Midbrain (tissue), 1 donor: ENCODE measurements at regions not wholly inside any gene's neighbourhood (a gene's known extent, or its start where the extent isn't known, plus 50 kb on each side); places are given as distances from the start of the nearest gene placed in this dataset.
"Not testable (repeated sequence)": the region's sequence is repeated elsewhere in the genome, so short reads cannot be mapped to it uniquely, and the experiment has no call there.

Experiments used
- DNase-seq: peaks from one replicate; lab custom pipeline; 2025; lab: John Stamatoyannopoulos, UW

GRCh38 chr3:87793337-87793877 lies 265.4 kb downstream of the CGGBP1 start:
- no peak for DNase-seq

- DNase-seq: no peak
These were observed 266.1 kb downstream of the CGGBP1 start, which contains the start of gene HTR1F for GRCh38 chr3:87792534-87793336. Gene HTR1F (plus strand): TSS chr3:87792706.

DNA sequence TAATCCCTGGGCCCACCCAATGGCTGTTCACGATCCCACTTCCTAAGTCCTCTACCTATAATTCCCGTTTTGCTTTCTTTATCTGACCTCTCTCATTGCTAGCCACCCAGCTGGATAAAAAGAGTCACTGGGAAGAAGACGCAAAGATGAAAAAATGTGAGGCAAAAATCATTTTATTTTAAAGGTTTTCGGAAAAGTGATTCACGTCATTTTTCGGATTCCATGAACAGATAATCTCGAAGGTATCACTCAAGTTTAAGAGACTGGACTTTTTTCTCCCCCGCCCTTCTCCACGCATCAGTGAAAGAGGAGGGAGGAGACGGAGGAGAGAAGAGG lies 266.6 kb downstream of the CGGBP1 start:
- no peak for DNase-seq

DNA sequence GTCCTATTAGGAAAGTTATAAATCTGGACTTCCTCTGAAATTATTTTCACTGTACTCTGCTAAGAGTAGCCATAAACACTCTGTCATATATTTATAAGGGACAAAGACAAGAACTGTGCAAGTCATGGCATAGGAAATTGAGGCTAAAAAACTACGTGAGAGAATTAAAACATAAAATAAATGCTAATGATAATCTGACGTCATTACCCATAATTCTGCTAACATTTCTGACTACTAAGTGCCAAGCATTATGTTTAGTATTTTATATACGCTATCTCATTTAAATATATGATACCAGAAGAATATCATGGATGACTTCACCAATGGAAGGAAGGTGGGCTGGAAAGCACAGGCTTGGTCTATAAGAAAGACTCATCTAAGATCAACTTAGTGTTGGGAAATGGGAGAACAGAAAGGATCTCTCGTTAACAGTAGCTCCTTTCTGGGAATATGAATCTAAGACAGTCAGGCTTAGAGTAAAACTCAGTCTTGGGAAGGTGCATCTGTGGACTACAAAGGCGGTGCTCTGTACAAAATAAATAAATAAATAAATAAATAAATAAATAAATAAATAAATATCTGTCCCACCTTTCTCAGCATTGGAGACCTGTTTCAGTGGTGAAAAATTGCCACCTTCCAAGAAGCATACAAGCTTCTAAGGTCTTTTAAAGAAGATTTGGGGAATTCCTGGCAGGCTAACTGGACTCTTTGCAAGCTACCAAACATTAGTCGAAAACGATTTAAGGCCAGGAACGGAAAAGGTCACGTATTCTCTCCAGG lies 267.4 kb downstream of the CGGBP1 start:
- DNase-seq: no peak

DNA sequence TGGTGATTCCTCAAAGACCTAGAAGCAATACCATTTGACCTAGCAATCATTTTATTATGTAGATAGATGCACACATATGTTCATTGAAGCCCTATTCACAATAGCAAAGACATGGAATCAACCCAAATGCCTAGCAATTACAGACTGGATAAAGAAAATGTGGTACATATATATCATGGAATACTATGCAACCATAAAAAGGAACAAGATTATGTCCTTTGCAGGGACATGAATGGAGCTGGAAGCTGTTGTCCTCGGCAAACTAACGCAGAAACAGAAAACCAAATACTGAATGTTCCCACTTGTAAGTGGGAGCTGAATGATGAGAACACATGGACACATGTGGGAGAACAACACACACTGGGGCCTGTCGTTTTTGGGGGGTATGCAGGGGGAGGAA lies 269.8 kb downstream of the CGGBP1 start:
- not testable (repeated sequence) for DNase-seq

DNA sequence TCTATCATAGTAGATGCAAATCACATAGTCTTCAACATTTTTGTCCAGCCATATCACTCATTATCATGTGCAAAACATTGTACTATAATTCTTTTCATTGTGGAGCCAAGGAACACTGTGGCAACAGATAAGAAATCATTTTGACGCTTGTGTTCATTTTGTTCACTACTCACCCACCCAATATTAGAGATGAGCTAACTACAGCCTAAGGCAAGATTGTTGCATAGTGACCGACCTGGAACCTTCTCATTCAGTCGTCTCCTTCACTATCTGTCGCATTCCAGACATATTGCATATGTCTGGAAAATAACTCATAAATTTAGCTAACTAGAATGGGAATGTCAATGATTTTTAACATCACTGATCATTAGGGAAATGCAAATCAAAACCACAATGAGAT lies 270.3 kb downstream of the CGGBP1 start:
- DNase-seq: no peak

GRCh38 chr3:87780811-87781210 lies 278.0 kb downstream of the CGGBP1 start:
- DNase-seq: no peak

DNA sequence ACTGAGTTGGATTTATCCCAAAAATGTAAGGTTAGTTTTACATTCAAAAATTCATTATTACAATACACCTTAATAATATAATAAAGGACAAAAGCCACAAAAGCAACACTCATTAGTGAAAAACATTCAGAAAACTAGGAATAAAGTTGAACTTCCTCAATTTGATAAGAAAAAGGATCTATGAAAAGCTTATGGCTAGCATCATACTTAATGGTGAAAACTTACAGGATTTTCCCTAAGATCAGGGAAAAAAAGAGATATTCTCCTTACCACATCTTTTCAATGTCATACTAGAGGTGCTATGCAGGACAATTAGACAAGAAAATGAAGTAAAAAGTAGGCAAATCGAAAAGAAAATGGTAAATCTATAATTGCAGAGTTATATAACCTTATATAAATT lies 279.9 kb downstream of the CGGBP1 start:
- DNase-seq: no peak

DNA sequence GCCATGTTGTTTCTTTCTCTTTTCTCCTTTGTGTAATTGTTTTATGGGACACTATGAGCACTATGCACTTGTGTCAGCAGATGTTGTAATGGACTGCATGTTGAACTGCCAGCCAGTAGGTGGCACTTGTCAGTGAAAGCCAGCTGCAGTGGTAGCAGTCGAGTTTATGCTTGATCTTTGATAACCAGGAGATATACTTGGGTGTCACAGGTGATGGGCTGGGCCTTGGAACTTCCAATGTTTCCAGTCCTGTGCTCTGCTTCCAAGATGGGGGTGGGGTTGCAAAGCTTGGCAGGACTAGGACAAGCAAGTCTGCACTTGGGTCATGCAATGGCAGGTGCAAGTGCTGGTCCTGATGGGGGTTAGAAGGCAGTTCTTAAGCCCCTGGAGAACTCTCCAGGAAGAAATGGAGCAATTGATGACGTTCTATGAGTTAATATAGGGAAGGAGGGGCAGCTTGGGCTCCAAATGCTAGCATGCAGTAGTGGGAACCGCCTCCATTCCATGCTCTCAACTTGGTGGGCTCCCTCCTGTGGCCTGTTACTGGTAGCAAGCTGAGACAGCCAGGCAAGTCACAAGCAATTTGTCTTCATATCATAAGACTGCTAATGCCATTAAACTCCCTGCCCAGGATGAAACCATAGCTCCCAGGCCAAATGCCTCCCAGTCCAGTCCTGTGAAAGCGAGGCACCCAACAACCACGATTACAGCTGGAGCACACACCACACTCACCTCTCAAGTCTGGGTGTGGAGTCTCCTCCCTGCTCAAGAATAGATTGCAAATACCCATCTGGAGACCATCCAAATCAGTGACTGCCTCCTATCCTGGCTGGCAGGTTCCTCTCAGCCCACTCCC lies 287.2 kb downstream of the CGGBP1 start:
- DNase-seq: no peak

DNA sequence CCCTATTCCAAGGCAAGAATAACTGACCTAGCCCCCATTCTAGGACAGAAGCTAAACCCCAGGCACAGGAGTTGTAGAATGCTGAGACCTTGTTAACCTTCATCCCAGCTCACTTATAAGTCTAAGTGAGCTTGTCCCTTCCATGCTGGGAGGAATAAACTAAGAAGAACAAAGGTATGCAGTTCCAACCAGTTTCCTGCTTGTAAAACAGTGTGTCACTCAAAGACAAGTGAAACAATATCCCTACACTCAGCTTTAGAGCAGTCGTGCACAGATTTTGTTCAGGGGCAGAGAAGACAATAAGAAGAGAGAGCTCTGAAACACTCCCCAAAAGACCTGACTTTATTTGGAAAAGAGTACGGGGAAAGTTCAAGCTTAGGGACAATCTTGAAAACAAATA lies 292.1 kb downstream of the CGGBP1 start:
- no peak for DNase-seq

DNA sequence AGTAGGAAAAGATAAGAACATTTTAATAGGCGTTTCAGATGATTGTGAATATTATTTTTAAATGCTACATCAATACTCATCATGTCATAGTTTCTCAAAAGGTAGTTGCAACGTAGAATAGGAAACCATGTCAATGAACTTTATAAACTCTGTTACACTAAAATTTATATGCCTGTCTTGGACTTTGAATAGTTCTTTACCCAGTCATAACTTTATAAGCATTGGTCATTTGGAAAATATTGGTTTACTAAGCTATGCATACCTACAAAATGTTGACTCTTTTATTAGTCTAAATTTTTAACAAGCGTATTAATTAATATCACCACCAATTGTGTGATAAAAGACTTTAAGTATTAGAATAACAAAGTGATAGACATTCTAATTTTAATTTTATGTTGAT lies 293.5 kb downstream of the CGGBP1 start:
- no peak for DNase-seq

DNA sequence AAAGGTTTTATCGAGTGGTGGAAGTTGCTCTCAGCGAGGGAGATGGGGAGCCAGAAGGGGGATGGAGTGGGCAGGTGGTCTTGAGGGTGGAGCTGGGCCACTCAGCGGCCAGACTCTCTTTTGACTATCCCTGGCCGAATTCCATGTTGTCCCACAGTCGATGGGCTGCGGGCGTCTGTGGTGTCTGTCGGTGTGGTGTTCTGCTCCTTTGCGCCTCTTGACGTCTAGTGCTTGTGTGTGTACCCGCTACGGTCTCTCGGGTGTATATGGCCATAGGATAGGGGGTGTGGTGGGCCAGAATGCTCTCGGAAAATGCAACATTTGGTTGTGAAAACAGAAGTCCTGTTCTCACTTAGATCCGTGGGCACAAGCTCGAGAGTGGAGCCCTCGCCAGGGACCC lies 297.0 kb downstream of the CGGBP1 start:
- DNase-seq: no peak

- no peak for DNase-seq
These were observed 297.5 kb downstream of the CGGBP1 start for GRCh38 chr3:87761341-87761740.

- no peak for DNase-seq
These were observed 302.2 kb downstream of the CGGBP1 start for GRCh38 chr3:87756616-87757015.

DNA sequence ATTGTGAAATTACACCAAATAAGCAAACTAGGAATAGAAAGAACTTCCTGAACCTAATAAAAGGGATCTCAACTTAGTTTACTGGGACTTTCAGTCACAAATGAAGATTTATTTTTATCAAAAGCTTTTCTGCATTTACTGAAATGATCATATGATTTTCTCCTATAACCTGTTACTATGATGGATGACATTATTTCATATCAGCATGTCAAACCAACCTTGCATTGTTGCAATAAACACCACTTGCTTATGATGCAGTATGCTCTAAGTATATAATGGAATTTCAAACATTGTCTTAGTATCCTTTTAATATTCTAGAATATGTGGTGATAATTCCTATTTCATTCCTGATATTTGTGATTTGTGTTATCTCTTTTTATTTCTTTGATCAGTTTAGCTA lies 303.0 kb downstream of the CGGBP1 start:
- no peak for DNase-seq

DNA sequence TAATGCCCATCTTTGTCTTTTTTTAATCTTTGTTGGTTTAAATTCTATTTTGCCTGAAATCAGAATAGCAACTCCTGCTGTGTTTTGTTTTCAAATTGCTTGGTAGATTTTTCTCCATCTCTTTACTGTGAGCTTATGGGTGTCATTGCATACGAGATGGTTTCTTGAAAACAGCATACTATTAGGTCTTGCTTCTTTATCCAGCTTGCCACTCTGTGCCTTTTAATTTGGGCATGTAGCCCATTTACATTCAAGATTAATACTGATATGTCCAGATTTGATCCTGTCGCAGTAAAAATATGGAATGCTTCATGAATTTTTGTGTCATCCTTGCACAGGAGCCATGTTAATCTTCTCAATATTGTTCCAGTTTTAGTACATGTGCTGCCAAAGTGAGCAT lies 316.6 kb downstream of the CGGBP1 start:
- no peak for DNase-seq

DNA sequence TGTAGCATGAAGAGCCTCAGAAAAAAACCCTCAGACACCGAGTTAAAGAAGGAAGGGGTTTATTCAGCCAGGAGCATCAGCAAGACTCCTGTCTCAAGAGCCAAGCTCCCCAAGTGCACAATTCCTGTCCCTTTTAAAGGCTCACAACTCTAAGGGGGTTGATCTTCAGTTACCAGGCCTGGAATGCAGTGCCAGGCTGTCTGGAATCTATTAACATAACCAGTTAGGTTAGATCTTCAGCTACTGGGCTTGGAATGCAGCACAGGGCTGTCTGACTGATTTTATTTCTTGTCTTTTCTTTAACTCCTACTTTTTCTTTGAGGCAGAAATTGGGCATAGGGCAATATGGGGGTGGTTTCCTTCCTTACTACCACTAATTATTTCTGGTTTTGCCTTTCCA lies 317.9 kb downstream of the CGGBP1 start:
- DNase-seq: not testable (repeated sequence)

- not testable (repeated sequence) for DNase-seq
These were observed 321.0 kb downstream of the CGGBP1 start for GRCh38 chr3:87737817-87738216.

DNA sequence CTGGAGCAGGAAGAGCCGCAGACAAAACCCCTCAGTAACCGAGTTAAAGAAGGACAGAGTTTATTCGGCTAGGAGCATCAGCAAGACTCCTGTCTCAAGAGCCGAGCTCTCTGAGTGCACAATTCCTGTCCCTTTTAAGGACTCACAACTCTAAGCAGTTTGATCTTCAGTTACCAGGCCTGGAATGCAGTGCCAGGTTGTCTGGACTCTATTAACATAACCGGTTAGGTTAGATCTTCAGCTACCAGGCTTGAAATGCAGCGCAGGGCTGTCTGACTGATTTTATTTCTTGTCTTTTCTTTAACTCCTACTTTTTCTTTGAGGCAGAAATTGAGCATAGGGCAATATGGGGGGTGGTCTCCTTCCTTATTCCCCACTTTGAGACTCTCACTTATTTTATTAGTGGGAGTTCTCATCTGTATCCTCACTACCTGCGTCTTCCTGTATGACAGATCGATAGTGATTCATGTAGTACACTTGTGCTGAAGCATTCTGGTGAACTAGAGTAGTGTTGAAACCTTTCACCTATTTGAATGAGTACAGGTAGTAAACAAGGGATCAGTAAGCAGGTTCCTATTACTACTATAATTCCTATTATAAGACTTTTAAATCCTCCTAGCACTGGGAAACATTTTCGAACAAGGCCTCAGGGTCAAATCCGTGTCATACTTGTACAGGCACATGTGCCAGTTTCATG lies 325.0 kb downstream of the CGGBP1 start:
- no peak for DNase-seq

DNA sequence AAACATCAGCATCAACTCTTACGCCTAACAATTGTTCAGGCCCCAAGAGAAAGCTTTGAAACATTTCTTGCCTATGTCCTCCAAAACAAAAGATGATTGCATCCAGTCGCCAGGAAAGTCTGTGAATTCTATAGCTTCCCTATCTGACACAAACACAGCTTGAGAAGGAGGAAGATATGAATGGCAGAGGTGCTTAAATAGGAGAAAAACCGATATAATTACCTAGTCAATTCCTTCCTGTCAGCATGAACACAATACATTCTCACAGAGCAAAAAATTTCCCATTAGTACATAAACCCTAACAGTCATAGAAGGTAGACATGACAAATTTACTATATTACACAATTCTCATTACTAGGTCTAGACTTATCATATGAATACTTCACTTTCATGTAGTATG lies 326.5 kb downstream of the CGGBP1 start:
- DNase-seq: no peak

DNA sequence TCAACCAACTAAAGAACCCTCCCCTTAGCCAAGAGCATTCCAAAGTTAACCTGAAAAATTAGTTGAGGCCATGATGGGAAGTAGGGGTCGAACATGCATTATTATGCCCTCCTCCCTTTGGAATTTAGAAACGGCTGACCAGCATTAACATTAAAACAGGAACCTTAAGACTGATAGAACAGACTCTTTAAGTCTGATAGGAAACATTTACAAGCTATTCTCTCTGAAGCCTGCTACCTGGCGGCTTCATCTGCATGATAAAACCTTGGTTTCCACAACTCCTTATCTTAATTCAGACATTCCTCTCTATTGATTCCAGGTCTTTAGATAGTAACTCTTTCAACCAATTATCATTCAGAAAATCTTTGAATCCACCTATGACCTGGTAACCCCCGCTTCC lies 331.0 kb downstream of the CGGBP1 start:
- DNase-seq: no peak

- no peak for DNase-seq
These were observed 339.7 kb downstream of the CGGBP1 start for GRCh38 chr3:87719060-87719459.
